ENCODE measurements at regions not wholly inside any gene's neighbourhood (a gene's known extent, or its start where the extent isn't known, plus 50 kb on each side); places are given as distances from the start of the nearest gene placed in this dataset.

DNA sequence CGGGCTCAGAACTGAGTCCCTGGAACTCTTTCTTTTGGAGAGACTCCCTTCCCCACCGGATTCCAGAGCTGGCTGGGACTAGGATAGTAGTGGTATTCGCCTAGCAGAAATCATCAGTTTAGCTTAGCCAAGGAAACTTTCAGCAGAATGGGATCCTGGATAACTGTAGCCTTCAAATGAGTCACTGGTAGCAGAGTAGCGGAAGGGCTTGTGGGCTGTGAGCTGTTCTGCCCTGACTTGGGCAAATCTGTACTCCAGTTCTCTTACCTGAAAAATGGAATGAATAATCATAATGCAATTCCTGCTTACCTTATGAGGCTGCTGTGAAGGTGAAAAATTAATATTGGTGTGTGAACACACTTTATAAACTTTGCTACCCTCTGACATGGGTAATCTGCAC is 244.3 kb upstream of the CHD6 start:
- TF ChIP-seq, protein P1, sequence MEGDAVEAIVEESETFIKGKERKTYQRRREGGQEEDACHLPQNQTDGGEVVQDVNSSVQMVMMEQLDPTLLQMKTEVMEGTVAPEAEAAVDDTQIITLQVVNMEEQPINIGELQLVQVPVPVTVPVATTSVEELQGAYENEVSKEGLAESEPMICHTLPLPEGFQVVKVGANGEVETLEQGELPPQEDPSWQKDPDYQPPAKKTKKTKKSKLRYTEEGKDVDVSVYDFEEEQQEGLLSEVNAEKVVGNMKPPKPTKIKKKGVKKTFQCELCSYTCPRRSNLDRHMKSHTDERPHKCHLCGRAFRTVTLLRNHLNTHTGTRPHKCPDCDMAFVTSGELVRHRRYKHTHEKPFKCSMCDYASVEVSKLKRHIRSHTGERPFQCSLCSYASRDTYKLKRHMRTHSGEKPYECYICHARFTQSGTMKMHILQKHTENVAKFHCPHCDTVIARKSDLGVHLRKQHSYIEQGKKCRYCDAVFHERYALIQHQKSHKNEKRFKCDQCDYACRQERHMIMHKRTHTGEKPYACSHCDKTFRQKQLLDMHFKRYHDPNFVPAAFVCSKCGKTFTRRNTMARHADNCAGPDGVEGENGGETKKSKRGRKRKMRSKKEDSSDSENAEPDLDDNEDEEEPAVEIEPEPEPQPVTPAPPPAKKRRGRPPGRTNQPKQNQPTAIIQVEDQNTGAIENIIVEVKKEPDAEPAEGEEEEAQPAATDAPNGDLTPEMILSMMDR (conservative IDR thresholded peaks at IDR 0.05; ENCODE audit: low read depth, low read length) = no peak
- no peak for TF ChIP-seq EZH2 (IDR thresholded peaks at IDR 0.05; ENCODE audit: borderline replicate concordance, low read depth, low read length, poor library complexity, severe bottlenecking)
